ENCODE measurements at regions not wholly inside any gene's neighbourhood (a gene's known extent, or its start where the extent isn't known, plus 50 kb on each side); places are given as distances from the start of the nearest gene placed in this dataset.
A peak's percentile ranks its signal among the peaks of the same experiment; 100 is the strongest.

DNA sequence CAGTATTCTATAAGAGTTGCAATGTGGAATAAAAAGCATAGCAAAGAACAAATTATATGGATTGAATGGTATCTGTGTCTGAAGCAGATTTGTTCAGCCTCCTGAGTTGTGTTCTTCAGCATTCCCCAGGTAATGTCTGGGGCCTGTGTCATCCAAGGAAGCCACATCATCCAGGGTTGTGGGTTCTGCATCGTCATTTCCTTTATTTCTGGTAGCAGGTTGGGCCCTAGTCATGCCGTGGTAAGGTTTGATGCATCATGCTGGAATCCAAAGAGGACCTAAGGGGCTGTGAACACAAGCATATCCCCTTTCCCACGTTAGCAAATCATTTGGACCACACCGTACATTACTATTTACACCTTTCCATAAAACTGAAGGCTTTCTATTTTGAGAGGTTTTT lies 131.0 kb upstream of the ZNF91 start:
- intact Hi-C loops (cut with DNase I) = no loop called here
- no peak for TF ChIP-seq POLR2A (IDR thresholded peaks at IDR 0.05)
- TF ChIP-seq, protein P1, sequence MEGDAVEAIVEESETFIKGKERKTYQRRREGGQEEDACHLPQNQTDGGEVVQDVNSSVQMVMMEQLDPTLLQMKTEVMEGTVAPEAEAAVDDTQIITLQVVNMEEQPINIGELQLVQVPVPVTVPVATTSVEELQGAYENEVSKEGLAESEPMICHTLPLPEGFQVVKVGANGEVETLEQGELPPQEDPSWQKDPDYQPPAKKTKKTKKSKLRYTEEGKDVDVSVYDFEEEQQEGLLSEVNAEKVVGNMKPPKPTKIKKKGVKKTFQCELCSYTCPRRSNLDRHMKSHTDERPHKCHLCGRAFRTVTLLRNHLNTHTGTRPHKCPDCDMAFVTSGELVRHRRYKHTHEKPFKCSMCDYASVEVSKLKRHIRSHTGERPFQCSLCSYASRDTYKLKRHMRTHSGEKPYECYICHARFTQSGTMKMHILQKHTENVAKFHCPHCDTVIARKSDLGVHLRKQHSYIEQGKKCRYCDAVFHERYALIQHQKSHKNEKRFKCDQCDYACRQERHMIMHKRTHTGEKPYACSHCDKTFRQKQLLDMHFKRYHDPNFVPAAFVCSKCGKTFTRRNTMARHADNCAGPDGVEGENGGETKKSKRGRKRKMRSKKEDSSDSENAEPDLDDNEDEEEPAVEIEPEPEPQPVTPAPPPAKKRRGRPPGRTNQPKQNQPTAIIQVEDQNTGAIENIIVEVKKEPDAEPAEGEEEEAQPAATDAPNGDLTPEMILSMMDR (IDR thresholded peaks at IDR 0.05) = no peak
- ATAC-seq (no peak), DNase-seq (no peak)
- Histone ChIP-seq H3K36me3 (no peaks in the 10 kb centered on the region), H3K9me3 (peaks cover 0 to 12% (median 2%) of the 10 kb centered on the region in 12 donors), H3K4me1 (peaks cover 0 to 4% (median 0%) of the 10 kb centered on the region in 12 donors), H3K4me3 (no peak overlapping the region), H3K27ac (no peak overlapping the region), H3K27me3 (no peaks in the 10 kb centered on the region)
- 72 to 80% (median 77%) methylated on average over 4 of the region's 4 CpGs for WGBS, 4 donors

DNA sequence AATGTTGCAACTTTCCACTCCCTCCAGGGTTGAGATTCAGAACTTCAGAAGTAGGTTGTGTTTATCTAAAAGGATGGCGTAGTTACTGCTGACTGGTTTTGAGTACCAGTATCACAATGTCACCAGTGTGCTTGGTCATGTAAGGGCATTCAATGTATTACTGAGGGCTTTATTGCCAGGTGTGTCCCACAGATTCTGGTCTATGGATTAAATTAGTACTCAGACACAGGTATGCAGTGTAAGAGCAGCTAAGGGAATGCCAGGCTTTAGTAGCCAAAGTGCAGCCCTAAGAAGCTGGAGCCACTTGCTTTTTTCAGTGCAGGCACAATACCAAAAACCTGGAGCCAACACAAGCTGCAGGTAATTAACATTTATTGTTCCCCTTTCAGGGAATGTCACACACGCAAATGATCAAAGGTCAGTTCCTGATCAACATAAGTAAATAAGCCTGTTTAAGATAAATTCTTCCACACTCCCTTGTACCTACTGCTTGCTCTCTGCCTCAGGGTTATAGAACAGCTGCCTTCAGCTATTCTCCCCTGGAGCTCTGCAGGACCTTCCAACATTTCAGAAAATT lies 130.1 kb upstream of the ZNF91 start:
- H3K4me1 ChIP-seq = peaks cover 0 to 4% (median 0%) of the 10 kb centered on the region in 12 donors
- peaks cover 0 to 15% (median 2%) of the 10 kb centered on the region in 12 donors for H3K9me3 ChIP-seq
- no peak for ATAC-seq
- 61 to 75% (median 72%) methylated on average over 2 of the region's 2 CpGs for WGBS, 4 donors
- H3K4me3 ChIP-seq = no peak overlapping the region
- TF ChIP-seq POLR2A (IDR thresholded peaks at IDR 0.05) = no peak
- TF ChIP-seq, protein P1 (IDR thresholded peaks at IDR 0.05) = no peak
- DNase-seq = no peak
- H3K27ac ChIP-seq = no peak overlapping the region
- H3K36me3 ChIP-seq = no peaks in the 10 kb centered on the region
- no peaks in the 10 kb centered on the region for H3K27me3 ChIP-seq
- intact Hi-C loops (cut with DNase I) = no loop called here

DNA sequence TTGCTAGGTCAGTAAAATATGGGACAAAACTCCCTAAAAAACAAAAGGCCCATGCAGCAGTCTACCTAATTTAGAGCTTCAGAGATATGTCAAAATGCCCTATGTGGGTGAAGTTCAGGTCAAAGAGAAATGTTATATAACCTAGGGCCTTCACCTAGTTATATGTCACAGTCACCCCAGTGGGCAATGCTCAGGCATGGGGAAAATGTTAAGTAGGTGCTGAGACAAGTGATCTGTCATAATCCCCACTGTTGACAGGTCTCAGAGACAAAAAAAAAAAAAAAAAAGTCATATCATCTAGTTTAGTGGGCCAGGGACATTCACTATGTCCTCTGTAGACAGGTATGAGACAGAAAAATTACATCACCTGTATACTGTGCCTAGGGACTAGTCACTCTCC lies 128.6 kb upstream of the ZNF91 start:
- H3K4me1 ChIP-seq = peaks cover 0 to 4% (median 0%) of the 10 kb centered on the region in 12 donors
- TF ChIP-seq, protein P1 (IDR thresholded peaks at IDR 0.05) = no peak
- no peak for TF ChIP-seq POLR2A (IDR thresholded peaks at IDR 0.05)
- intact Hi-C loops (cut with DNase I) = no loop called here
- H3K27ac ChIP-seq = peak overlapping the region in 1 of 12 donors; percentile 13
- no peak overlapping the region for H3K4me3 ChIP-seq
- H3K27me3 ChIP-seq = no peaks in the 10 kb centered on the region
- no peak for DNase-seq
- peaks cover 0 to 15% (median 2%) of the 10 kb centered on the region in 12 donors for H3K9me3 ChIP-seq
- no peaks in the 10 kb centered on the region for H3K36me3 ChIP-seq
- ATAC-seq = peak; percentile 15 to 96 (median 70)

DNA sequence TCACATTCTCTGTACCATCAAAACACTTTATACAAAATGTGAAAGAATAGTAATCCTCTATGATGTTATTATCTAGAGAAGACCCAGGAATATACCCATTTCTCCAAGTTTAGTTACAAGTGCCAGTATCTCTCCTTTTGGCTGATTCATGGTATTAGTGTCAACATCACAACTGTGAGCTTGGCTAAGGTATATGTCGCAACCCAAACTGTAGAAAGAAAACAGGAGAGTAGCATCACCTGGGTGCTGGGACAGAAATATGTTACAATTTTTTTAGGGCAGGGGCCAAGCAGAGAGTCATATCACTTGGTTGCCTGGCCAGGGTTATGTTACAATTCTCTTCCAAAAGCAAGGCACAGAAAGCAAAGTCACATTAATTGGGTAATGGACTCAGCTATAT lies 127.2 kb upstream of the ZNF91 start:
- Histone ChIP-seq H3K9me3 (peaks cover 0 to 15% (median 0%) of the 10 kb centered on the region in 12 donors), H3K36me3 (no peaks in the 10 kb centered on the region), H3K27me3 (no peaks in the 10 kb centered on the region), H3K4me3 (no peak overlapping the region), H3K4me1 (peaks cover 0 to 6% (median 0%) of the 10 kb centered on the region in 12 donors), H3K27ac (no peak overlapping the region)
- TF ChIP-seq POLR2A (IDR thresholded peaks at IDR 0.05) = no peak
- TF ChIP-seq, protein P1 (IDR thresholded peaks at IDR 0.05) = no peak
- intact Hi-C loops (cut with DNase I) = no loop called here
- WGBS, 4 donors = 89 to 100% (median 97%) methylated on average over 1 of the region's 1 CpG
- no peak for ATAC-seq
- no peak for DNase-seq
